DOHH2 (cell line): ENCODE measurements at regions not wholly inside any gene's neighbourhood (a gene's known extent, or its start where the extent isn't known, plus 50 kb on each side); places are given as distances from the start of the nearest gene placed in this dataset.

Experiments
- H3F3A ChIP-seq: fragments of 200-600 bp; sonication (generic), shearing (Covaris generic); 2 replicates; pipeline ENCODE4 v1.6.0; 2016; ENCODE audit warnings: antibody characterized with exemption, mild to moderate bottlenecking; ENCODE audit not compliant: control insufficient read depth, insufficient read depth
- H3K27ac ChIP-seq: fragments of 200-600 bp; sonication (generic); 2 replicates; pipeline ENCODE4 v1.5.1; 2014; ENCODE audit warnings: low read depth, mild to moderate bottlenecking, low read length, moderate library complexity
- H3K27me3 ChIP-seq: fragments of 200-600 bp; sonication (generic); 2 replicates; pipeline ENCODE4 v1.6.1; 2014; ENCODE audit warnings: mild to moderate bottlenecking, low read length, mixed read lengths; ENCODE audit not compliant: control insufficient read depth
- H3K36me3 ChIP-seq: fragments of 200-600 bp; sonication (generic); 2 replicates; pipeline ENCODE4 v1.6.1; 2014; ENCODE audit warnings: mild to moderate bottlenecking, low read length, moderate library complexity, mixed read lengths; ENCODE audit not compliant: control insufficient read depth
- H3K4me1 ChIP-seq: fragments of 200-600 bp; sonication (generic); 2 replicates; pipeline ENCODE4 v1.6.1; 2014; ENCODE audit warnings: mild to moderate bottlenecking, low read length, mixed read lengths; ENCODE audit not compliant: control insufficient read depth
- H3K4me2 ChIP-seq: fragments of 200-600 bp; sonication (generic); 2 replicates; pipeline ENCODE4 v1.6.0; 2014; ENCODE audit warnings: mild to moderate bottlenecking, low read length, moderate library complexity
- H3K4me3 ChIP-seq: fragments of 200-600 bp; sonication (generic); 2 replicates; pipeline ENCODE4 v1.5.1; 2014; ENCODE audit warnings: mild to moderate bottlenecking, low read length, mixed read lengths
- H3K79me2 ChIP-seq: fragments of 200-600 bp; sonication (generic); 2 replicates; pipeline ENCODE4 v1.6.1; 2014; ENCODE audit warnings: mild to moderate bottlenecking, low read length, mixed read lengths; ENCODE audit not compliant: control insufficient read depth
- H3K9me2 ChIP-seq: fragments of 200-600 bp; sonication (generic); replicated peaks from 2 replicates; pipeline ENCODE4 v1.6.1; 2014; ENCODE audit warnings: mild to moderate bottlenecking, low read length, mixed read lengths; ENCODE audit not compliant: control insufficient read depth
- H3K9me3 ChIP-seq: fragments of 200-600 bp; sonication (generic); 2 replicates; pipeline ENCODE4 v1.6.1; 2014; ENCODE audit warnings: antibody characterized with exemption, low read length, mixed read lengths; ENCODE audit not compliant: control insufficient read depth, insufficient read depth
- H4K20me1 ChIP-seq: fragments of 200-600 bp; sonication (generic); 2 replicates; pipeline ENCODE4 v1.6.0; 2014; ENCODE audit warnings: low read depth, mild to moderate bottlenecking, antibody characterized with exemption, low read length, moderate library complexity; ENCODE audit not compliant: control insufficient read depth, insufficient read depth
- EZH2phosphoT487 ChIP-seq: fragments of 200-600 bp; sonication (generic); IDR thresholded peaks from 2 replicates; pipeline ENCODE4 v1.6.1; 2017; ENCODE audit warnings: borderline replicate concordance, mild to moderate bottlenecking, antibody characterized with exemption, low read length, moderate library complexity, mixed read lengths
- TF ChIP-seq, protein P1 (sequence below): fragments of 200-600 bp; sonication (generic); IDR thresholded peaks from one replicate; pipeline ENCODE4 v1.5.1; 2014; ENCODE audit warnings: antibody characterized with exemption, mild to moderate bottlenecking, low read depth, low read length; ENCODE audit not compliant: poor library complexity, severe bottlenecking

DNA sequence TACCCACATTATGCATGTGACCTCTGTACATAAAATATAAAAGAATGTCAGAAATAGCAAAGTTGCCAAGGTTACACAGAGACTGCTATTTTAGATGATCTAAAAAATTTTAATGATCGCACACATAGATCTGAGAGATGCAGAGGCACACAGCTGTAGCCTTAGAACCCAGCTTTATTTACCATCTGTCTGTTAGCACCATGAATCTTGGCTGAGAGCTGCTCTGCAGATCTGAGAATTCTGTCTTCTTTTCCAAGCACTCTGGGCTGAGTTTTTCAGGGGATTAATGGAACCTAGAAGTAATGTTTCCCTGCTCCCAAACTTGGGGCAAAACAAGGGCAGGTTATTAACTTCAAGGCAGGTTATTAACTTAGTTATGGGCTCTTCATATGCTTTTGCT, 248.7 kb upstream of the JAG1 start:
- Histone ChIP-seq H3K4me2 (no peak overlapping the region), H3K9me2 (no peaks in the 10 kb centered on the region), H3K4me1 (no peaks in the 10 kb centered on the region), H3K27ac (no peak overlapping the region), H4K20me1 (no peaks in the 10 kb centered on the region), H3K79me2 (no peaks in the 10 kb centered on the region), H3K4me3 (no peak overlapping the region), H3F3A (no peaks in the 10 kb centered on the region), H3K36me3 (no peaks in the 10 kb centered on the region), H3K27me3 (no peaks in the 10 kb centered on the region), H3K9me3 (no peaks in the 10 kb centered on the region)
- TF ChIP-seq EZH2phosphoT487, result no peak
- TF ChIP-seq, protein P1, sequence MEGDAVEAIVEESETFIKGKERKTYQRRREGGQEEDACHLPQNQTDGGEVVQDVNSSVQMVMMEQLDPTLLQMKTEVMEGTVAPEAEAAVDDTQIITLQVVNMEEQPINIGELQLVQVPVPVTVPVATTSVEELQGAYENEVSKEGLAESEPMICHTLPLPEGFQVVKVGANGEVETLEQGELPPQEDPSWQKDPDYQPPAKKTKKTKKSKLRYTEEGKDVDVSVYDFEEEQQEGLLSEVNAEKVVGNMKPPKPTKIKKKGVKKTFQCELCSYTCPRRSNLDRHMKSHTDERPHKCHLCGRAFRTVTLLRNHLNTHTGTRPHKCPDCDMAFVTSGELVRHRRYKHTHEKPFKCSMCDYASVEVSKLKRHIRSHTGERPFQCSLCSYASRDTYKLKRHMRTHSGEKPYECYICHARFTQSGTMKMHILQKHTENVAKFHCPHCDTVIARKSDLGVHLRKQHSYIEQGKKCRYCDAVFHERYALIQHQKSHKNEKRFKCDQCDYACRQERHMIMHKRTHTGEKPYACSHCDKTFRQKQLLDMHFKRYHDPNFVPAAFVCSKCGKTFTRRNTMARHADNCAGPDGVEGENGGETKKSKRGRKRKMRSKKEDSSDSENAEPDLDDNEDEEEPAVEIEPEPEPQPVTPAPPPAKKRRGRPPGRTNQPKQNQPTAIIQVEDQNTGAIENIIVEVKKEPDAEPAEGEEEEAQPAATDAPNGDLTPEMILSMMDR, result no peak

DNA sequence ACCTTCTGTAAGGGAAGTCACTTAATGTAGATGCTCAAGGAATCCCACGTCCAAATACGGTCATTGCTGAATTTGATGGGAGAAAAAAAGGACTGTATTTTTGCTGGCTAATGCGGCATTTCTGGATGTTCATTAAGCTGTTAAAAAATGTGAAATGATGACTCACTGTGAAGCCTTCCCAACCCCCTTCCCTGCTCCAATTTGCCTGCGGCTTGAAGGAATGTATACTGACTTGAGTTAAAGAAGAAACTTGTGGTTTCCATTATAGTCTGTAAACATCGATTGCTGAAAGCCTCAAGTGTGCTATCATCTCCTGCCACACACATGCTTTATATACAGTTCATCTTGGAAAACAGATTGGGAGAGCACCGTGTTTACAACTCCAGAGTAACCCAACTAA, 249.1 kb upstream of the JAG1 start:
- Histone ChIP-seq H3K27ac (no peak overlapping the region), H3K4me1 (no peaks in the 10 kb centered on the region)

DNA sequence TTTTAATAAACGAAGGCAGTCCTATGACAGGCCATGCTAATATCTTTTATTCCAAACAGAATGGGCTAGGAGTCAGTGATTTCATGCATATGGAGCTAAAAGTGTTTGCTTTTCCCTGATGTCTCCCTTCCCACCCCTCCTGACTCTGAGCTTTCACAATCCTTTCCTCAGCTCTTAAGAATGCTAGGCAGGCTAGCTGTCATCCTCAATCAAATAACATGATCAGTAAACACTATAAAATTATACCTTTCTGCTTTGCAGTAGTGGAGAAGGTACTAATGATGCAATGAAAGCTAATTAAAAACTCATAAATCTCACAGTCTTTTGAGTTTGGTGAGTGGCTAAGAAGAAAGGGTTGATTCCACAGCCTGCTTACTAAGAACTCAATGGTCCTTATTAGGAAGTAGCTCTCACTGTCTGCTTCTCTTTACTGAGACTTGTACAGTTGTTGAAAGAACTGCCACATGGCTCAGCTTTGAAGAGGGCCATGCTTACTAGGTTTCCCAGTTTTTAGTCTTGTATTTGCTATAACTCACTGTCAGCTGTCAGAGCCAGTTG, 250.9 kb upstream of the JAG1 start:
- H3K4me1 ChIP-seq, result no peaks in the 10 kb centered on the region
- no peak overlapping the region for H3K4me2 ChIP-seq
- H3K27ac ChIP-seq, result no peak overlapping the region

More for the DNA sequence above, 249.1 kb upstream of the JAG1 start:
- H3K4me2 ChIP-seq, result no peak overlapping the region
- H3K36me3 ChIP-seq, result no peaks in the 10 kb centered on the region
- no peaks in the 10 kb centered on the region for H3K27me3 ChIP-seq
- no peaks in the 10 kb centered on the region for H3F3A ChIP-seq
- no peaks in the 10 kb centered on the region for H4K20me1 ChIP-seq
- H3K4me3 ChIP-seq, result no peak overlapping the region
- no peaks in the 10 kb centered on the region for H3K79me2 ChIP-seq
- no peaks in the 10 kb centered on the region for H3K9me3 ChIP-seq
- H3K9me2 ChIP-seq, result no peaks in the 10 kb centered on the region
- TF ChIP-seq, protein P1, result no peak
- no peak for TF ChIP-seq EZH2phosphoT487

More for the DNA sequence above, 250.9 kb upstream of the JAG1 start:
- no peaks in the 10 kb centered on the region for H3K79me2 ChIP-seq
- no peaks in the 10 kb centered on the region for H3K27me3 ChIP-seq
- H4K20me1 ChIP-seq, result no peaks in the 10 kb centered on the region
- H3K9me3 ChIP-seq, result no peaks in the 10 kb centered on the region
- no peaks in the 10 kb centered on the region for H3K36me3 ChIP-seq
- TF ChIP-seq EZH2phosphoT487, result no peak
- TF ChIP-seq, protein P1, result no peak
- no peaks in the 10 kb centered on the region for H3F3A ChIP-seq
- no peaks in the 10 kb centered on the region for H3K9me2 ChIP-seq
- H3K4me3 ChIP-seq, result no peak overlapping the region
